Panc1 (cell line): ENCODE measurements at regions not wholly inside any gene's neighbourhood (a gene's known extent, or its start where the extent isn't known, plus 50 kb on each side); places are given as distances from the start of the nearest gene placed in this dataset.
A peak's percentile ranks its signal among the peaks of the same experiment; 100 is the strongest.

ENCODE experiments used
- ATAC-seq: fragments of 200-7000 bp; cut with Tn5 transposase; 2 replicates; pipeline ENCODE4 v1.9.1; 2020; ENCODE audit warnings: mild to moderate bottlenecking, moderate library complexity
- BruUV-seq: library from RNA; stranded (reverse); fragments of 400-500 nt; replicated peaks from 2 replicates; lab custom pipeline; 2021; lab: Mats Ljungman, UMichigan
- CTCF ChIA-PET: fragments of 300-600 bp; sonication (Branson Sonifier 250); formaldehyde crosslinking; loops from one replicate; lab custom pipeline; 2022; ENCODE audit warnings: antibody characterized with exemption; lab: Charles Lee
- POLR2A ChIA-PET: fragments of 300-600 bp; sonication (Branson Sonifier 250); formaldehyde crosslinking; loops from one replicate; lab custom pipeline; 2022; ENCODE audit warnings: antibody characterized with exemption; lab: Charles Lee
- DNase-seq: peaks from one replicate; pipeline ENCODE4 v3.0.0-alpha.2; 2010; ENCODE audit warnings: low read depth, low spot score
- H3K27ac ChIP-seq: 2 replicates; pipeline ENCODE4 v1.5.1; 2011; ENCODE audit warnings: mild to moderate bottlenecking, low read length, inconsistent platforms
- H3K27me3 ChIP-seq: fragments of 200-500 bp; sonication (Bioruptor generic); 2 replicates; pipeline ENCODE4 v1.6.0; 2014; ENCODE audit warnings: low read length, inconsistent platforms; ENCODE audit not compliant: control insufficient read depth, insufficient read depth
- H3K36me3 ChIP-seq: fragments of 200-500 bp; sonication (Bioruptor generic); 2 replicates; pipeline ENCODE4 v1.5.1; 2014; ENCODE audit warnings: inconsistent platforms, mild to moderate bottlenecking, low read length, moderate library complexity; ENCODE audit not compliant: control insufficient read depth, insufficient read depth
- H3K4me1 ChIP-seq: 2 replicates; pipeline ENCODE4 v1.5.1; 2011; ENCODE audit warnings: inconsistent platforms, mild to moderate bottlenecking, low read length, moderate library complexity; ENCODE audit not compliant: control insufficient read depth, insufficient read depth
- H3K4me3 ChIP-seq, 2 experiments: 2 replicates each; pipeline ENCODE4 v1.5.1; 2011 to 2012; ENCODE audit warnings: low read depth in 2 of 2, low read length in 2 of 2, mild to moderate bottlenecking in 2 of 2, inconsistent platforms in 1 of 2, moderate library complexity in 1 of 2
- H3K9me3 ChIP-seq: fragments of 200-500 bp; sonication (Bioruptor generic); 2 replicates; pipeline ENCODE4 v1.5.1; 2014; ENCODE audit warnings: low read depth, mild to moderate bottlenecking, inconsistent platforms, low read length, moderate library complexity; ENCODE audit not compliant: control insufficient read depth, insufficient read depth
- CTCF ChIP-seq: fragments of 450-650 bp; IDR thresholded peaks from 2 replicates; pipeline ENCODE4 v1.5.1; 2017; ENCODE audit warnings: mild to moderate bottlenecking
- POLR2AphosphoS5 ChIP-seq: IDR thresholded peaks from 2 replicates; pipeline ENCODE4 v1.6.1; 2012; ENCODE audit warnings: mild to moderate bottlenecking, low read depth, low read length, moderate library complexity
- REST ChIP-seq, 2 experiments: IDR thresholded peaks; 2 replicates each; pipeline ENCODE4 v1.6.1; 2011 to 2012; ENCODE audit warnings: low read depth in 2 of 2, control low read depth in 1 of 2, low read length in 1 of 2, mild to moderate bottlenecking in 1 of 2, moderate library complexity in 1 of 2; ENCODE audit not compliant: insufficient read depth in 1 of 2
- SIN3A ChIP-seq: IDR thresholded peaks from 2 replicates; pipeline ENCODE4 v1.6.1; 2012; ENCODE audit warnings: low read depth, mild to moderate bottlenecking, low read length, moderate library complexity, borderline replicate concordance; ENCODE audit not compliant: insufficient read depth
- TCF7L2 ChIP-seq: IDR thresholded peaks from 2 replicates; pipeline ENCODE4 v1.6.1; 2011; ENCODE audit warnings: mild to moderate bottlenecking, low read depth, low read length, inconsistent platforms
- in situ Hi-C: cut with HindIII; loops from 2 replicates; pipeline ENCODE4 v1.10.0; 2016; ENCODE audit warnings: low sequenced_read_pairs, low pct_unique_long_range_greater_than_20kb
- intact Hi-C: fragments of 100-400 bp; cut with micrococcal nuclease; formaldehyde crosslinking; loops from one replicate; pipeline ENCODE4 v1.10.0; 2022; ENCODE audit not compliant: unreplicated experiment

GRCh38 chr9:78115073-78115472 lies 83.5 kb upstream of the GNAQ start:
- H3K4me1 ChIP-seq: no peaks in the 10 kb centered on the region
- H3K36me3 ChIP-seq: no peaks in the 10 kb centered on the region
- DNase-seq (no peak), ATAC-seq (no peak)
- ChIA-PET CTCF (no interaction called here), POLR2A (no interaction called here)
- no TSS peak for BruUV-seq
- intact Hi-C loops (no loop called here), in situ Hi-C loops (no loop called here)
- H3K9me3 ChIP-seq: no peaks in the 10 kb centered on the region
- TF ChIP-seq POLR2AphosphoS5 (no peak), CTCF (peak; percentile 52)
- no peak overlapping the region for H3K27ac ChIP-seq
- no peaks in the 10 kb centered on the region; the same call in 1 of the 2 replicates for H3K27me3 ChIP-seq
- no peak overlapping the region for H3K4me3 ChIP-seq

- ChIA-PET CTCF (no interaction called here), POLR2A (no interaction called here)
- Histone ChIP-seq H3K36me3 (no peaks in the 10 kb centered on the region), H3K27me3 (no peaks in the 10 kb centered on the region; the same call in 1 of the 2 replicates), H3K4me3 (no peak overlapping the region), H3K4me1 (no peaks in the 10 kb centered on the region), H3K9me3 (no peaks in the 10 kb centered on the region), H3K27ac (no peak overlapping the region)
- in situ Hi-C loops: no loop called here
- intact Hi-C loops: no loop called here
- ATAC-seq (no peak), DNase-seq (no peak)
- BruUV-seq: no TSS peak
- TF ChIP-seq SIN3A: no peak
- TF ChIP-seq TCF7L2: no peak
- no peak for TF ChIP-seq POLR2AphosphoS5
- no peak for TF ChIP-seq CTCF
- TF ChIP-seq REST (IDR thresholded peaks at IDR 0.05; ENCODE audit: insufficient read depth in 1 of 2, low read depth in 2 of 2, low read length in 1 of 2): no peak
Measured at GRCh38 chr9:78114581-78114980, 83.0 kb upstream of the GNAQ start.

GRCh38 chr9:78112406-78112805 lies 80.8 kb upstream of the GNAQ start:
- no peak overlapping the region for H3K27ac ChIP-seq
- H3K36me3 ChIP-seq: no peaks in the 10 kb centered on the region
- POLR2A ChIA-PET: no interaction called here
- H3K9me3 ChIP-seq: no peaks in the 10 kb centered on the region
- no peaks in the 10 kb centered on the region for H3K4me1 ChIP-seq
- in situ Hi-C loops: no loop called here
- TF ChIP-seq CTCF (no peak), TCF7L2 (no peak), POLR2AphosphoS5 (no peak), REST (IDR thresholded peaks at IDR 0.05; ENCODE audit: insufficient read depth in 1 of 2, low read depth in 2 of 2, low read length in 1 of 2) (no peak), SIN3A (no peak)
- intact Hi-C loops: no loop called here
- BruUV-seq: no TSS peak
- ATAC-seq (no peak), DNase-seq (no peak)
- H3K4me3 ChIP-seq: no peak overlapping the region
- H3K27me3 ChIP-seq: no peaks in the 10 kb centered on the region; the same call in 1 of the 2 replicates
- CTCF ChIA-PET: no interaction called here
